K562 (cell line): ENCODE measurements at regions not wholly inside any gene's neighbourhood (a gene's known extent, or its start where the extent isn't known, plus 50 kb on each side); places are given as distances from the start of the nearest gene placed in this dataset.

Source experiments
- CBFA2T3 ChIP-seq: fragments of 450-650 bp; IDR thresholded peaks from 2 replicates; pipeline ENCODE4 v1.6.1; 2017
- DDX20 ChIP-seq: fragments of 450-650 bp; IDR thresholded peaks from 2 replicates; pipeline ENCODE4 v1.6.1; 2016; ENCODE audit warnings: missing genetic modification characterization, low read depth, mild to moderate bottlenecking, missing compliant biosample characterization, moderate library complexity
- ELF1 ChIP-seq: fragments of 200-800 bp; sonication (Bioruptor generic); IDR thresholded peaks from 2 replicates; pipeline ENCODE4 v1.6.1; 2016; ENCODE audit warnings: missing genetic modification characterization, missing compliant biosample characterization
- HNRNPH1 ChIP-seq: fragments of 200-400 bp; formaldehyde crosslinking; optimal IDR thresholded peaks from 2 replicates; pipeline ENCODE3; 2017; ENCODE audit warnings: low read depth, mild to moderate bottlenecking, low read length, moderate library complexity
- ZNF444 ChIP-seq: fragments of 250-450 bp; sonication (Bioruptor Pico); IDR thresholded peaks from 2 replicates; pipeline ENCODE4 v1.4.0; 2020; ENCODE audit warnings: mild to moderate bottlenecking, moderate library complexity
- TF ChIP-seq, protein P1 (sequence below), 2 experiments: fragments of 450-650 bp; IDR thresholded peaks; 2 replicates each; pipeline ENCODE4 v1.6.1; 2016; ENCODE audit warnings: mild to moderate bottlenecking in 2 of 2, borderline replicate concordance in 1 of 2, low read depth in 1 of 2, moderate library complexity in 1 of 2
- TF ChIP-seq, protein P2 (sequence below): sonication (generic); formaldehyde crosslinking; IDR thresholded peaks from 2 replicates; pipeline ENCODE4 v1.9.0; 2022; ENCODE audit warnings: mild to moderate bottlenecking, missing genetic modification reagents

DNA sequence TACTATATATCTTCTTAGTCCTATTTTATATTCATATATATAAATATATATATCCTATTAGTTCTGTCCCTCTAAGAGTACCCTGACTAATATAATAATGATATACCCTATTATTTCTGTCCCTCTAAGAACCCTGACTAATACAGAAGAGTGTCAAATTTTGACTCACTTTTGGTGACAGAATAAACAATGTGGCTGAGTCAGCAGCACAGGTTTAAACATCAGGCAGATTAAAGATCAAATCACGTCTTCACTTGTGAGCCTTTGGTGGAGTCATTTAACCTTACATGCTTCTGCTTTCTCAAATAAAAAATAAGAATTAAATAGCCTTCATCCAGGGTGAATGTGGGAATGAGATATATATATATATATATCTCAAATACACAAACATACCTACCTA lies 615.9 kb upstream of the GCFC2 start (continued):
- TF ChIP-seq, protein P1, sequence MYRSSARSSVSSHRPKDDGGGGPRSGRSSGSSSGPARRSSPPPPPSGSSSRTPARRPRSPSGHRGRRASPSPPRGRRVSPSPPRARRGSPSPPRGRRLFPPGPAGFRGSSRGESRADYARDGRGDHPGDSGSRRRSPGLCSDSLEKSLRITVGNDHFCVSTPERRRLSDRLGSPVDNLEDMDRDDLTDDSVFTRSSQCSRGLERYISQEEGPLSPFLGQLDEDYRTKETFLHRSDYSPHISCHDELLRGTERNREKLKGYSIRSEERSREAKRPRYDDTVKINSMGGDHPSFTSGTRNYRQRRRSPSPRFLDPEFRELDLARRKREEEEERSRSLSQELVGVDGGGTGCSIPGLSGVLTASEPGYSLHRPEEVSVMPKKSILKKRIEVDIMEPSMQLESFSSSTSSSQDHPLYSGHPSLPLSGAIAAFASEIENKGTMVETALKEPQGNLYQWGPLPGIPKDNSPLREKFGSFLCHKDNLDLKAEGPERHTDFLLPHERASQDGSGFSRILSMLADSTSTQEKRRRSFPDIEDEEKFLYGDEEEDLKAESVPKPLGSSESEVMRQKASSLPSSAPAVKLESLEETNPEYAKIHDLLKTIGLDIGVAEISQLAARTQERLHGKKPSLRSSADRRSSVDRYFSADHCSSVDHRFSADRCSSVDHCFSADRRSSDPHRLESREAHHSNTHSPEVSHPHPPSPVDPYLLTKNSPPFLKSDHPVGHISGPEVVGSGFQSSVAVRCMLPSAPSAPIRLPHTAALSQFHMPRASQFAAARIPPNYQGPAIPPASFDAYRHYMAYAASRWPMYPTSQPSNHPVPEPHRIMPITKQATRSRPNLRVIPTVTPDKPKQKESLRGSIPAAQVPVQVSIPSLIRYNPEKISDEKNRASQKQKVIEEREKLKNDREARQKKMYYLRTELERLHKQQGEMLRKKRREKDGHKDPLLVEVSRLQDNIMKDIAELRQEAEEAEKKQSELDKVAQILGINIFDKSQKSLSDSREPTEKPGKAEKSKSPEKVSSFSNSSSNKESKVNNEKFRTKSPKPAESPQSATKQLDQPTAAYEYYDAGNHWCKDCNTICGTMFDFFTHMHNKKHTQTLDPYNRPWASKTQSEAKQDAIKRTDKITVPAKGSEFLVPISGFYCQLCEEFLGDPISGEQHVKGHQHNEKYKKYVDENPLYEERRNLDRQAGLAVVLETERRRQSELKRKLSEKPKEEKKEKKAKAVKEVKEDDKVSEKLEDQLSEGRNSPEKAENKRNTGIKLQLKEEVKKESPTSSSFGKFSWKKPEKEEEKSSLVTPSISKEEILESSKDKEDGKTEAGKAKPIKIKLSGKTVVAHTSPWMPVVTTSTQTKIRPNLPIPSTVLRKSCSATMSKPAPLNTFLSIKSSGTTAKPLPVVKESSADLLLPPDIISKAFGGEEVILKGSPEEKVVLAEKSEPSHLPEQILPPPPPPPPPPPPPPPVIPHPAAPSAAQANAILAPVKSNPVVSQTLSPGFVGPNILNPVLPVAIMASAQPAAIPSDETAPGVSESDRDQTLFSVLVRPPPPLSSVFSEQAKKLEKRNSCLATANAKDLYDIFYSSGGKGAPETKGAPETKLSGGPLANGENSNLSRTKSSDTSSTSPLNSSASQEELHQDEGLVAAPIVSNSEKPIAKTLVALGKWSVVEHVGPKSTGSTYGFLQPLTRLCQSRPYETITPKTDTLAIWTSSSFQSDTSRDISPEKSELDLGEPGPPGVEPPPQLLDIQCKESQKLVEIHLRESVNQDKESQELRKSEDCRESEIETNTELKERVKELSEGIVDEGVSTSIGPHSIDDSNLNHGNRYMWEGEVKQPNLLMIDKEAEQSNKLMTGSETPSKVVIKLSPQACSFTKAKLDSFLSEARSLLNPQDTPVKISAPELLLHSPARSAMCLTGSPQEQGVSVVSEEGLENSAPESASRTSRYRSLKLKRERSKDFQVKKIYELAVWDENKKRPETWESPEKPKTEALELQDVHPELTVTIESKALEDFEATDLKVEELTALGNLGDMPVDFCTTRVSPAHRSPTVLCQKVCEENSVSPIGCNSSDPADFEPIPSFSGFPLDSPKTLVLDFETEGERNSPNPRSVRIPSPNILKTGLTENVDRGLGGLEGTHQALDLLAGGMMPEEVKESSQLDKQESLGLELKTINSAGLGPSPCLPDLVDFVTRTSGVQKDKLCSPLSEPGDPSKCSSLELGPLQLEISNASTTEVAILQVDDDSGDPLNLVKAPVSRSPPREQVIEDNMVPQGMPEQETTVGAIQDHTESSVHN (IDR thresholded peaks at IDR 0.05; ENCODE audit: borderline replicate concordance in 1 of 2, low read depth in 1 of 2), result no peak
- TF ChIP-seq HNRNPH1, result no peak
- TF ChIP-seq, protein P2, sequence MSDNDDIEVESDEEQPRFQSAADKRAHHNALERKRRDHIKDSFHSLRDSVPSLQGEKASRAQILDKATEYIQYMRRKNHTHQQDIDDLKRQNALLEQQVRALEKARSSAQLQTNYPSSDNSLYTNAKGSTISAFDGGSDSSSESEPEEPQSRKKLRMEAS, result no peak
- no peak for TF ChIP-seq ELF1
- TF ChIP-seq CBFA2T3, result no peak
- no peak for TF ChIP-seq ZNF444 (CRISPR knock-in tag)
- TF ChIP-seq DDX20, result no peak
